Muscle of arm (tissue), 1 donor: ENCODE measurements at regions not wholly inside any gene's neighbourhood (a gene's known extent, or its start where the extent isn't known, plus 50 kb on each side); places are given as distances from the start of the nearest gene placed in this dataset.
"Not testable (repeated sequence)": the region's sequence is repeated elsewhere in the genome, so short reads cannot be mapped to it uniquely, and the experiment has no call there.

Experiments used
- DNase-seq: peaks from one replicate; pipeline ENCODE4 v3.0.0-alpha.2; 2013

- DNase-seq = no peak
Observed at GRCh38 chr2:216996279-216996845, 136.5 kb upstream of the TNP1 start.

DNA sequence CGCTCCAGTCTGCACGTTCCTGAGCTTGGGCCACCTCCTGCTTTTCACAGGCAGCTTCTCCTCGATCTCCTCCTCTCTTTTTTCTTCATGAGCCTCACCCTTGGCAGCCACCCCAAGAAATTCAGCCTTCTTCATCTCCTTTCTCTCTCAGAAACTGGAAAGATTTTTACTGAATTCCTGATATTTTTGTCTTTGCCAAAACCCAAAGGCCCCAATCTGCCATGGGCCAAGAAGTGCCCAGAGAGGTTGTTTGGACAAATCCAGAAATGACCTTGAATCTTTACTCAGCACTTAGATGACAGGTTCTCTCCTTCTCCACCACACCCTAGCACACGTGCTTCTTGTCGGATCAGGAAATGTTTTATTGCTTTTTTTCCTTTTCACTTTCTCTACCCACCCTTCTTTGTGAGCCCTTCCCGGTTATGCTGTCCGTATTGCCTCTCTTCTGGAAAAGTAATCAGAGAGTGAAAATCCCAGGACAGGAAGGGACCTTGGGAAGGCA, 134.5 kb upstream of the TNP1 start:
- DNase-seq = no peak

- DNase-seq = peak; percentile 41
Observed at GRCh38 chr2:216992056-216992675, 132.3 kb upstream of the TNP1 start.

DNA sequence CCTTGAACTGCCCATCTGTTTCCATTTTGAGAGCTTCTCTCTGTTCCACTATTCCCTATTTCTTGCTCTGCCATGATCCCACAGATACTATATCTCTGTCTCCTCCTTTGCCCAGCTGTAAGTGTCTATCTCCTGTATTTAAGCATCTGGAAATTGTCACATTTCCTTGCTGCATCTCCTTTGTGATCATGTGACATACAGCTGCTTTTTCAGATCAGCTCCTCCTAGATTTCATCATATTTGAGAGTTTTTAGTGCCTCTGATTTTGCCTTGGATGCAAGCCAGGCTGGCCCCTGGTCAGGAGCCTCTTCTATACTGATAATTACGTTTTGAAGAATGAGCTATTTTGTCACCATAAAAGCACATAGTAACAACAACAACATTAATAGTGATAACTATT, 131.7 kb upstream of the TNP1 start:
- DNase-seq = peak; percentile 58

DNA sequence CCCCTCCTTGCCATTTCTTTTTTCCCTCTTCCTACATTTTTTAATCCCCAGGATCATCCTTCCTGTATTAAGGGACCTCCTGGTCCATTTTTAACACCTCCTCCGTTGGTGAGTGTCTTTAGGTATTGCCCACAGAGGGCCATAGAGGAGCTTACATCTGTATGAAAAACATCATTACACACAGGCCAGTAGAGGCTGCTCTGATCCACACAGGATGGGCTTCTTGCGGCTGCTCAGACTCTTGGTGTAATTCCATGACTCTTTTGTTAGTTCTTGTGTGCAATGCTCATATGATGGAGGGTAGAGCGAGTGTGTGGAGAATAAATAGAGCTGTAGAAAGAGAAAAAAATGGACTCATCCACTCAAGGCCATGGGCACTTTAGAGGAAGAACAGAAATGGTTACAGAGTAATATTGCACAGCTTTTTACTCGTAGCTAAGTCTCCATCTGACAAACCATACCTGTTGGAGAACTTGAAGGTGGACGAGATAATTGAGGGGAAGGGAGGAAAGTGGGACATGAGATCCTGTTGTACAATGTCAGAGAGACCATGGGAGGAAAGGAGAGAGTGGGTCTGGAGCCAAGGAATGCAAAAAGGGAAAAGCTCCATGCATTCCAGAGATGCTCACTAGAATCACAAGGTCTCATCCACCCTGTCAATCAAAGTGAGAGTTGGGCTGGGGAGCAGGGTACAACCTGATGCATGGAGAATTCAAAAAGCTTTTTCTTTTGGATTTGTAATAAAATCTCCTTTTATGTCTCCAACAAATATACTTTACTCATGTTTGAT, 129.7 kb upstream of the TNP1 start:
- no peak for DNase-seq

DNA sequence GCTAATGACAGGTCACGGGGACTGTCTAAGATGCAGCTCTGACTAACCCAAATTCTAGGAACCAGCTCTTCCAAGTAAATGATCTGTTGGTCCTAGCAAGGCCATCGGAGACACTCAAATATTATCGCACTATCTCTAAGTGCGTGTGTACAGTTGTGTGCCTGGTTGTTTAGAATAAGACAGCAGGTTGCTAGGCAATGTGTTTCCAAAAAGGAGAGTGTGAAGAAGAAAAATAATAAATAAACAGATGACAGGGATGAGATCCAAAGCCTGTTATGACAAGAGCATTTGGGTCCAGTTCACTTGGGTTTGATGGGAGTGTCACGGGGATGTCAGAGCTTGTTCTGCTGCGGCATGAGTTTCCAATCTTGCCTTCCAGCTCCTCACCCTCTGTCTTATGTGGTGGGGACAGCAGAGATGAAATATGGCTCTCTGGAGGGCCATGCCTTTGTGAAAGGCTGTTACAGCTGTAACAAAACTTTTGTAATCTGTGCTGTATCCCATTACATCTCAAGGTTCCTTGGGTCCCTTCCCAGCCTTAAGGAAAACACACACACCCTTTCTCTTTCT, 127.5 kb upstream of the TNP1 start:
- peak; percentile 90 for DNase-seq

- no peak for DNase-seq
Observed at GRCh38 chr2:216985658-216986141, 125.8 kb upstream of the TNP1 start.

- DNase-seq = no peak
Observed at GRCh38 chr2:216984937-216985336, 125.1 kb upstream of the TNP1 start.

GRCh38 chr2:216981951-216982350, 122.1 kb upstream of the TNP1 start:
- DNase-seq = not testable (repeated sequence)

DNA sequence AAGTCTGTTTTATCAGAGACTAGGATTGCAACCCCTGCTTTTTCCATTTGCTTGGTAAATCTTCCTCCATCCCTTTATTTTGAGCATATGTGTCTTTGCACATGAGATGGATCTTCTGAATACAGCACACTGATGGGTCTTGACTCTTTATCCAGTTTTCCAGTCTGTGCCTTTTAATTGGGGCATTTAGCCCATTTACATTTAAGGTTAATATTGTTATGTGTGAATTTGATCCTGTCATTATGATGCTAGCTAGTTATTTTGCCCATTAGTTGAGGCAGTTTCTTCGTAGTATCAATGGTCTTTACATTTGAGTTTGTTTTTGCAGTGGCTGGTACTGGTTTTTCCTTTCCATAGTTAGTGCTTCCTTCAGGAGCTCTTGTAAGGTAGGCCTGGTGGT, 120.6 kb upstream of the TNP1 start:
- DNase-seq = not testable (repeated sequence)

DNA sequence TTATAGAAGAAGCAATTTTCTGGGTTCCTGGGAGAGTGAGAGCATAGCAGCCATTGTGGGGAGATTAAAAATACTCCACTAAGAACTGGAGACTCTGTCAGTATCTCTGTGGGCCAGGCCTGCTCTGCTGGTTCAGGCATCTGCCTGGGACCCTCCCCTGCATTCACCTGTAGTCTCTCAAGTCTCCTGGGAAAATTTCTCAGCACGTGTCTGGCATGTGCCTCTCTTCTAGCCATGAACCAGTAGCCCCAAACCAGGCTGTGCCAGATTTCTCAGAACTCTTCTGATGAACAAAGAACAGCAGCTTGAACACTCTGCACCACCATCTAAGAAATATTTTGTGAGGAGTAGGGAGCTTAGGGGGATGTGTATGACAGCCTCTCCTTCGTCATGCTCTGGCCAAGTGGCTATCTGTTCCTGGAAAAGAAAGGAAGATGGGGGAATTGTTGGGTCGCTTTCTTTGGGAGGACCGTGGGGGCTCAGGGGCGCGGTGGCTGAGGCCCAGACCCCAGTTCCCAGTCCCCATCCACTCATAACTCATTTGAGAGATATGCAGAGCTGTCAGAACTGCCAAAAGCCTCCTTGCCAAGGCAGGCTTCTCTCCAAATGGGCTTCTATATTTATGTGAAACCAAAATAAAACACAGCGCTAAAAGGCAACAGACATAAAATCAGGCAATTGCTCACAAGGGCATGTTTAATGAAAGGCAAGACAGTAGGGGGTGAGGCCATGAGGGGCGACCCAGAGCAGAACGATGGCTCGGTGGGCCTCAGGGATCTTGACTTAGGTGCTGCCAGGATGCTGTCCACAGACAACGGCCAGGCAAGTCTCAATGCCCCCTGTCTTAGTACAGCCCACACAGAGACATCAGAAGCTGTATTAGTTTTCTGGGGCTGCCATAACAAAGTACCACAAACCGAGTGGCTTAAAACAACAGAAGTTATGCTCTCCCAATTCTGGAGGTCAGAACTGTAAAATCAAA, 114.7 kb upstream of the TNP1 start:
- DNase-seq = peak; percentile 54

DNA sequence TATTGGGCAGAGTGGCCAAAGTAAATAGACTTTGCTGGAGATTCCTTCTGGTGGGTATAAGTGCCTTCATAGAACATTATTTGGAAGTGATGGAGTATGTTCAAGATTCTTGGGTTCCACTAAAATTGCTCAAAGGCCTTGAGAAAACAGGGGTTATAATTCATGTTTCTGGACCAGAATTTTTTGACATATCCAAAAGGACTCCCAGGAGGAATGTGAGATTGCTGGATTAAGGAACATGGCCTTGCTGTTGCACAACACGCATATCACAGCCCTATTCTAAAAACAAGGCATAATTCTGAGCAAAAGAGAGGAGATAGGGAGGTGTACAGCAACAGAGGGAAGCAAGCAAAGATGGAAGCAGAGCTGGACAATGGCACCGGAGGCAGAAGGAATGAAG, 111.7 kb upstream of the TNP1 start:
- no peak for DNase-seq

DNA sequence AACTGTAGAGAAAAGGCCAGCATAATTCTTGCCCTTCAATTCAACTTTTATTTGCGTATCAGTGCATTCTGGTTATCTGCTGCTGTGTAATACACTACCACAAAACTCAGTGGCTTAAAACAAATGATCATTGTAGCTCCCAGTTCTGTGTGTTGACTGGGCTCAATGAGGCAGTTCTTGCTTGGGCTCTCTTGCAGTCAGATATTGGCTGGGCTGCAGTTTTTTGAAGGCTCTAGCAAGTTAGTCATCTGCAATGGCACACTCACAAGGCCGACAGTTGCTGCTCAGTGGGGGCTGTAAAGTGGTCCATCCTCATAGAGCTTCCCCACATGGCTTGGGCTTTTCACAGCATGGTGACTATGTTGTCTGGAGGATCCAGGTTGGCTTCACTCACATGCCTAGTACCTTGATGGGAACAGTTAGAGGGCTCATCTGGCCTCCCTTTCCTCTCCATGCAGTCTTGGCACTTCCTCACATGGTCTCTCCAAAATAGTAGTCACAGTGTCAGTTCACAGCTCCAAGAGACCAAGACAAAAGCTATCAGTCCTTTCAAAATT, 110.6 kb upstream of the TNP1 start:
- no peak for DNase-seq

DNA sequence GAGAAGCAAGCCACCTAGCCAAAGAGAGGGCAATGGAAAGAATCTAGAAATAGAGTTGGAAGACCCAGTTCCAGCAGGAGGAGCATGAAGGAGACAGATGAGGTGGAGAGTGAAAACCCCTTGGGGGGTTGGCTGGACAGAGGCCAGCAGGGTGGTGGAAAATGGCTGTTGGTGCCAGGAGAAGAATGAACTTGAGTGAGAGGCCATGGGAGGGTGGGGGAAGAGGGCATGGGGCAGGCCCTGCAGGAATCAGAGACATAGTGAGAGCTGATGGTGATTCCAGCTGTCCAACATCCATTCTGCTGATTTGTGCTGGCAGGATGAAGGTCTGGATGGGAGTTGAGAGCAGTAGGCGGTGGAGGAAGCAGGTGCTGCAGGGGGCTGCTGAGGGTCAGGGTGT, 108.0 kb upstream of the TNP1 start:
- DNase-seq = no peak

GRCh38 chr2:216960671-216961268, 100.9 kb upstream of the TNP1 start:
- DNase-seq = no peak

DNA sequence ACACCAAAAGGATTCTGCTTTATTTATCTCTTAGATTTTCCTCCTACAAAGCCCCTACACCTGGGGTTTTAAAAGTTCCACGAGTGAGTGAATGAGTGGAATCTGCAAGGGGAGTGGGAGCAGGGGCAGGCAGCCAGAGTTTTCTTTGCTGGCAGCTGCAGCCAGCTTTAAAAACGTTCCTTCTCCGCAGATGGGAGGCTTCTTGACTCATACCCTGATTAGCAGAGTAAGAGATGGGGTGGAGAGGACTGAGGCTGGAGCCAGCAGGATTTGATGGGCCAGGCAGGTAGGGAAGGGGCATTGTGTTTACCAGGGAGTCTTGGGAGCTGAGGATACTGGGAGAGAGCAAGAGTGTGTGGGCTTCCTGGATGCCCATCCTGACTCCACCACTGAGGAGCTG, 99.6 kb upstream of the TNP1 start:
- no peak for DNase-seq

- DNase-seq = no peak
Observed at GRCh38 chr2:216956820-216957493, 97.1 kb upstream of the TNP1 start.

GRCh38 chr2:216951171-216951570, 91.3 kb upstream of the TNP1 start:
- DNase-seq = no peak

DNA sequence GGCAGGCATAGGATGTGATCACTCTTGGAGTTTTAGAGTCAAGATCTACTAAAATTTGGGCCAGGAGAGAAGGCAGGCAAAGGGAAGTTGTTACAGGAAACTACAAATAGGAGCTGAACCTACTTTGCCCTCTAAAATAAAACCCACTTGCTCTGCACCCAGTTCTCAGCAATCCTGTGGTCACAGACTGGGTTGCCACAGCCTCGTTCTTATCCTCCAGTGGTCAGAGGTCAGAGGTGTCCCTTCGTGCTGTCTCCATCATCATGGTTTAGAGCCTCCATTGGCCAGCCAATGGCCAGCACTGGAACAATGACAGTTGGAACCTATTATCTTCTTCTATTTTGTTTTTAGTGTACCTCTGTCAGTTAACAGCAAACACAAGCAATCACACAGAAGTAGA, 90.7 kb upstream of the TNP1 start:
- DNase-seq = no peak
